Neural progenitor cell (in vitro differentiated cells): ENCODE measurements at regions not wholly inside any gene's neighbourhood (a gene's known extent, or its start where the extent isn't known, plus 50 kb on each side); places are given as distances from the start of the nearest gene placed in this dataset.

Experiments used
- DNase-seq: peaks from one replicate; pipeline ENCODE4 v3.0.0-alpha.2; 2016; ENCODE audit warnings: low spot score
- H2AFZ ChIP-seq: fragments of 200-600 bp; sonication (generic); replicated peaks from 2 replicates; pipeline ENCODE4 v1.6.1; 2016; ENCODE audit warnings: antibody characterized with exemption
- H3F3A ChIP-seq: fragments of 200-600 bp; sonication (generic); 2 replicates; pipeline ENCODE4 v1.6.1; 2016; ENCODE audit warnings: antibody characterized with exemption, low read depth
- H3K27ac ChIP-seq: fragments of 200-600 bp; sonication (generic); 2 replicates; pipeline ENCODE4 v1.5.1; 2016; ENCODE audit warnings: mild to moderate bottlenecking
- H3K27me3 ChIP-seq: fragments of 200-600 bp; sonication (generic); 2 replicates; pipeline ENCODE4 v1.6.1; 2016; ENCODE audit warnings: mild to moderate bottlenecking, moderate library complexity
- H3K36me3 ChIP-seq: fragments of 200-600 bp; sonication (generic); 2 replicates; pipeline ENCODE4 v1.5.1; 2016
- H3K4me1 ChIP-seq: fragments of 200-600 bp; sonication (generic); 2 replicates; pipeline ENCODE4 v1.6.1; 2016; ENCODE audit warnings: mixed run types
- H3K4me2 ChIP-seq: fragments of 200-600 bp; sonication (generic); 2 replicates; pipeline ENCODE4 v1.6.1; 2016
- H3K4me3 ChIP-seq: fragments of 200-600 bp; sonication (generic); 2 replicates; pipeline ENCODE4 v1.5.1; 2016
- H3K79me2 ChIP-seq: fragments of 200-600 bp; sonication (generic); 2 replicates; pipeline ENCODE4 v1.6.1; 2016; ENCODE audit warnings: low read depth
- H3K9ac ChIP-seq: fragments of 200-600 bp; sonication (generic); 2 replicates; pipeline ENCODE4 v1.6.1; 2016
- H3K9me3 ChIP-seq: fragments of 200-600 bp; sonication (generic); 2 replicates; pipeline ENCODE4 v1.5.1; 2016; ENCODE audit warnings: low read depth
- H4K20me1 ChIP-seq: fragments of 200-600 bp; sonication (generic); 2 replicates; pipeline ENCODE4 v1.6.1; 2016; ENCODE audit warnings: low read depth
- H3K27ac Mint-ChIP-seq: 3 replicates; pipeline ENCODE4 v1.8.0; 2021; ENCODE audit warnings: mixed read lengths
- H3K27me3 Mint-ChIP-seq: 2 replicates; pipeline ENCODE4 v1.8.0; 2022; ENCODE audit warnings: low read depth, mild to moderate bottlenecking, inconsistent platforms, moderate library complexity, mixed read lengths; ENCODE audit not compliant: insufficient read depth
- H3K36me3 Mint-ChIP-seq: 3 replicates; pipeline ENCODE4 v1.8.0; 2021; ENCODE audit warnings: mixed read lengths
- H3K4me1 Mint-ChIP-seq: 3 replicates; pipeline ENCODE4 v1.8.0; 2021; ENCODE audit warnings: mixed read lengths
- H3K4me3 Mint-ChIP-seq: 3 replicates; pipeline ENCODE4 v1.8.0; 2021; ENCODE audit warnings: mild to moderate bottlenecking, moderate library complexity, mixed read lengths
- H3K9me3 Mint-ChIP-seq: 3 replicates; pipeline ENCODE4 v1.8.0; 2020; ENCODE audit warnings: mixed read lengths
- EZH2 ChIP-seq: fragments of 200-600 bp; sonication (generic); IDR thresholded peaks from 2 replicates; pipeline ENCODE4 v1.6.1; 2017; ENCODE audit warnings: antibody characterized with exemption, mild to moderate bottlenecking, moderate library complexity
- EZH2phosphoT487 ChIP-seq: fragments of 200-600 bp; sonication (generic); IDR thresholded peaks from 2 replicates; pipeline ENCODE4 v1.6.1; 2017; ENCODE audit warnings: antibody characterized with exemption
- TF ChIP-seq, protein P1 (sequence below): fragments of 200-600 bp; sonication (generic); IDR thresholded peaks from 2 replicates; pipeline ENCODE4 v1.5.1; 2017; ENCODE audit warnings: antibody characterized with exemption, mild to moderate bottlenecking

DNA sequence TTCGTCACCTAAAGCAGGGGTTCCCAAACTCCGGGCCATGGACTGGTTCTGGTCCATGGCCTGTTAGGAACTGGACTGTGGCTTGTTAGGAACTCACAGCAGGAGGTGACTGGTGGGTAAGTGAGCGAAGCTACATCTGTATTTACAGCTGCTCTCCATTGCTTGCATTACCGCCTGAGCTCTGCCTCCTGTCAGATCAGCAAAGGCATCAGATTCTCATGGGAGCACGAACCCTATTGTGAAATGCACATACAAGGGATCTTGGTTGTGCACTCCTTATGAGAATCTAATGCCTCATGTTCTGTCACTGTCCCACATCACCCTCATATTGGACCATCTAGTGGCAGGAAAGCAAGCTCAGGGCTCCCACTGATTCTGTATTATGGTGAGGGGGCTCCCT is 217.0 kb downstream of the ZFP36L2 start:
- Histone ChIP-seq H3K9ac (no peak overlapping the region), H3K4me3 (no peak overlapping the region)

DNA sequence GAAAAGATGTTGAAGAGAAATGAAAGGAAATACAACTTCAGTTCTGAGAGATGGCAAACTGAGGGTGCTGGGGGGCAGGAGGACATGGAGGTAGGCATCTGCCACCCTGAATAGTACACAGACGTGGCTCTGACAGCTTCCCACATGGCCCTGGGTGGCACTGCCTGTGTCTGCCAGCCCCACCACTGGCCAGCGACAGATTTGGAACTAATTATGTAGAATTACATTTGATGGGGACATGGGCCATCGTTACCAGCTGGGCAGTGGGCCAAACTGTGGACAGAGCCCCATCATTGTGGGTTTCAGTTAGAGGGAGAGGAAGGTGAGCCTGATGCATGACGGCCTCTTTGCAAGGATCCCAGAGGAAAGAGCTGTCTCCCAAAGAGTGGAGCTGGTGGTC is 216.0 kb upstream of the HAAO start:
- peaks cover 2% of the 10 kb centered on the region for H3K36me3 Mint-ChIP-seq
- H3K27ac ChIP-seq = no peak overlapping the region

More for the DNA sequence above, 217.0 kb downstream of the ZFP36L2 start:
- Histone ChIP-seq H3K27me3 (no peaks in the 10 kb centered on the region), H3K27ac (no peak overlapping the region), H3K4me1 (peaks cover 28% of the 10 kb centered on the region), H3K36me3 (no peaks in the 10 kb centered on the region), H3F3A (peaks cover 6% of the 10 kb centered on the region), H3K9me3 (no peaks in the 10 kb centered on the region), H3K4me2 (no peak overlapping the region), H3K79me2 (no peaks in the 10 kb centered on the region), H4K20me1 (no peaks in the 10 kb centered on the region), H2AFZ (no peak overlapping the region)
- H3K9me3 Mint-ChIP-seq = peaks cover 9% of the 10 kb centered on the region
- peaks cover 14% of the 10 kb centered on the region for H3K27me3 Mint-ChIP-seq
- DNase-seq = no peak
- TF ChIP-seq, protein P1, sequence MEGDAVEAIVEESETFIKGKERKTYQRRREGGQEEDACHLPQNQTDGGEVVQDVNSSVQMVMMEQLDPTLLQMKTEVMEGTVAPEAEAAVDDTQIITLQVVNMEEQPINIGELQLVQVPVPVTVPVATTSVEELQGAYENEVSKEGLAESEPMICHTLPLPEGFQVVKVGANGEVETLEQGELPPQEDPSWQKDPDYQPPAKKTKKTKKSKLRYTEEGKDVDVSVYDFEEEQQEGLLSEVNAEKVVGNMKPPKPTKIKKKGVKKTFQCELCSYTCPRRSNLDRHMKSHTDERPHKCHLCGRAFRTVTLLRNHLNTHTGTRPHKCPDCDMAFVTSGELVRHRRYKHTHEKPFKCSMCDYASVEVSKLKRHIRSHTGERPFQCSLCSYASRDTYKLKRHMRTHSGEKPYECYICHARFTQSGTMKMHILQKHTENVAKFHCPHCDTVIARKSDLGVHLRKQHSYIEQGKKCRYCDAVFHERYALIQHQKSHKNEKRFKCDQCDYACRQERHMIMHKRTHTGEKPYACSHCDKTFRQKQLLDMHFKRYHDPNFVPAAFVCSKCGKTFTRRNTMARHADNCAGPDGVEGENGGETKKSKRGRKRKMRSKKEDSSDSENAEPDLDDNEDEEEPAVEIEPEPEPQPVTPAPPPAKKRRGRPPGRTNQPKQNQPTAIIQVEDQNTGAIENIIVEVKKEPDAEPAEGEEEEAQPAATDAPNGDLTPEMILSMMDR = no peak
- TF ChIP-seq EZH2phosphoT487 (no peak), EZH2 (no peak)
- H3K4me1 Mint-ChIP-seq = peaks cover 16% of the 10 kb centered on the region
- H3K27ac Mint-ChIP-seq = no peak overlapping the region
- peaks cover 2% of the 10 kb centered on the region for H3K36me3 Mint-ChIP-seq
- H3K4me3 Mint-ChIP-seq = no peak overlapping the region

DNA sequence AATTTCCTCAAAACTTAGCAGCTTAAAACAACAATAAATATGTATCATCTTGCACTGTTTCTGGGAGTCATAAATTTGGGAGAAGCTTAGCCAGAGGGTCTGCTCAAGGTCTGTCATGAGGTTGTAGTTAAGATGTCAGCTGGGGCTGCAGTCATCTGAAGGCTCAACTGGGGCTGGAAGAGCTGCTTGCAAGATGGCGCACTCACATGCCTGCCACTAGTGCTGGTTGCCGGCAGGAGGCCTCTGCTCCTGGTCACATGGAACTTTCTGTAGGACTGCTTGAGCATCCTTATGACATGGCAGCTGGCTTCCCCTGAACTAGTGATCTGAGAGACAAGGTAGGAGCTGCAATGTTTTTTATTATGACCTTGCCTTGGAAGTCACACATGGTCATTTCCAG is 215.5 kb upstream of the HAAO start:
- peaks cover 17% of the 10 kb centered on the region for H3K4me1 Mint-ChIP-seq
- Histone ChIP-seq H3K4me3 (no peak overlapping the region), H3F3A (peaks cover 6% of the 10 kb centered on the region), H3K36me3 (no peaks in the 10 kb centered on the region), H3K79me2 (no peaks in the 10 kb centered on the region), H4K20me1 (no peaks in the 10 kb centered on the region), H3K27ac (no peak overlapping the region), H3K27me3 (no peaks in the 10 kb centered on the region), H3K9me3 (no peaks in the 10 kb centered on the region), H2AFZ (no peak overlapping the region), H3K4me1 (peaks cover 22% of the 10 kb centered on the region), H3K9ac (no peak overlapping the region), H3K4me2 (no peak overlapping the region)
- H3K27ac Mint-ChIP-seq = no peak overlapping the region
- peaks cover 9% of the 10 kb centered on the region for H3K9me3 Mint-ChIP-seq
- TF ChIP-seq EZH2phosphoT487 = no peak
- TF ChIP-seq, protein P1 = no peak
- no peak for TF ChIP-seq EZH2
- no peak for DNase-seq
- peaks cover 20% of the 10 kb centered on the region for H3K27me3 Mint-ChIP-seq
- no peak overlapping the region for H3K4me3 Mint-ChIP-seq
- peaks cover 2% of the 10 kb centered on the region for H3K36me3 Mint-ChIP-seq

More for the DNA sequence above, 216.0 kb upstream of the HAAO start:
- peaks cover 14% of the 10 kb centered on the region for H3K4me1 Mint-ChIP-seq
- Histone ChIP-seq H3K9ac (no peak overlapping the region), H3K4me2 (no peak overlapping the region), H3K79me2 (no peaks in the 10 kb centered on the region), H3K4me3 (no peak overlapping the region), H2AFZ (no peak overlapping the region), H3K27me3 (no peaks in the 10 kb centered on the region), H3K9me3 (no peaks in the 10 kb centered on the region), H3K36me3 (no peaks in the 10 kb centered on the region), H3F3A (peaks cover 6% of the 10 kb centered on the region), H4K20me1 (no peaks in the 10 kb centered on the region), H3K4me1 (peaks cover 22% of the 10 kb centered on the region)
- peaks cover 9% of the 10 kb centered on the region for H3K9me3 Mint-ChIP-seq
- H3K27me3 Mint-ChIP-seq = peaks cover 18% of the 10 kb centered on the region
- TF ChIP-seq, protein P1 = no peak
- TF ChIP-seq EZH2phosphoT487 = no peak
- no peak for TF ChIP-seq EZH2
- H3K27ac Mint-ChIP-seq = no peak overlapping the region
- no peak overlapping the region for H3K4me3 Mint-ChIP-seq
- no peak for DNase-seq
